ENCODE measurements at regions not wholly inside any gene's neighbourhood (a gene's known extent, or its start where the extent isn't known, plus 50 kb on each side); places are given as distances from the start of the nearest gene placed in this dataset.

DNA sequence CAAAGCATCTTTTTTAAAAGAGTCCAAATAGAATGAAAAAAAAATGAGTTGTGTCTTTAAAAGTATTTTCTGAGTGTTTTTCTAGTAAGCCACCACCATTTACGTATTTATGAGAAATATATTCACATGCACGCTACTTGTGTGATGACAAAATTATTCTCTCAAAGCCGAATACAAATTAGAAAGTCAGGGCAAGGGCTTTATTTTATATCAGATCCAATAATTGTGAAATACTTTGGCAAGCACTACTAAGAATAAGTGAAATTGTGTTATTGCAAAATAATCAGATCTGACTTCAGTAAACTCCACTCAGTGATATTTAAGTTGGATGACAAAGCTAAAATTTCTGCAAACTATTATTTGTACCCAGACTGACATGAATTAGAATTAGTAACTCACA is 589.3 kb upstream of the KCNMB2 start:
- H3K27me3 Mint-ChIP-seq (ENCODE audit: low read depth, poor library complexity) = peaks cover 2% of the 10 kb centered on the region
- H3K36me3 Mint-ChIP-seq (ENCODE audit: low read depth) = peaks cover 5% of the 10 kb centered on the region
- no peaks in the 10 kb centered on the region for H3K9me3 Mint-ChIP-seq
- H3K4me1 Mint-ChIP-seq = peaks cover 30% of the 10 kb centered on the region
- DNase-seq = no peak
- no peak overlapping the region for H3K27ac Mint-ChIP-seq
- H3K4me3 Mint-ChIP-seq = no peak overlapping the region
- TF ChIP-seq, protein P1, sequence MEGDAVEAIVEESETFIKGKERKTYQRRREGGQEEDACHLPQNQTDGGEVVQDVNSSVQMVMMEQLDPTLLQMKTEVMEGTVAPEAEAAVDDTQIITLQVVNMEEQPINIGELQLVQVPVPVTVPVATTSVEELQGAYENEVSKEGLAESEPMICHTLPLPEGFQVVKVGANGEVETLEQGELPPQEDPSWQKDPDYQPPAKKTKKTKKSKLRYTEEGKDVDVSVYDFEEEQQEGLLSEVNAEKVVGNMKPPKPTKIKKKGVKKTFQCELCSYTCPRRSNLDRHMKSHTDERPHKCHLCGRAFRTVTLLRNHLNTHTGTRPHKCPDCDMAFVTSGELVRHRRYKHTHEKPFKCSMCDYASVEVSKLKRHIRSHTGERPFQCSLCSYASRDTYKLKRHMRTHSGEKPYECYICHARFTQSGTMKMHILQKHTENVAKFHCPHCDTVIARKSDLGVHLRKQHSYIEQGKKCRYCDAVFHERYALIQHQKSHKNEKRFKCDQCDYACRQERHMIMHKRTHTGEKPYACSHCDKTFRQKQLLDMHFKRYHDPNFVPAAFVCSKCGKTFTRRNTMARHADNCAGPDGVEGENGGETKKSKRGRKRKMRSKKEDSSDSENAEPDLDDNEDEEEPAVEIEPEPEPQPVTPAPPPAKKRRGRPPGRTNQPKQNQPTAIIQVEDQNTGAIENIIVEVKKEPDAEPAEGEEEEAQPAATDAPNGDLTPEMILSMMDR (IDR thresholded peaks at IDR 0.05) = no peak

DNA sequence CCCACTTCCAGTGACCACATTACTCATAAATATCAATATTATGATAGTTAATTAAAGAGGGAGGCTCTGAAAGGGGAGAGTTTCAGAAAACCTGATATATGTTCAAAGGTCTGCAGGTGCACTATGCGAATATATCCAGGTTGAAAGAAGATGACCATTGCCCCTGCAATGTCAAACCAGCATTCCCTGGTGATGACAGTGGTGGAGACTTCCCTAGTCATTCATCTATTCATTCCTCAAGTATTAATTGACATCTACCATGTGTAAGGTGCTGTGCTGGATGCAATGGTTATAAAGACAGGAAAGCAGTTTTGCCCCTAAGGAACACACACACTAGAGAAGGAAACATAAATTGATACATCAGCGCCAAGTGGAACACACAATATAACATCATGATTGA is 588.3 kb upstream of the KCNMB2 start:
- TF ChIP-seq, protein P1 (IDR thresholded peaks at IDR 0.05) = no peak
- Mint-ChIP-seq H3K9me3 (peaks cover 5% of the 10 kb centered on the region), H3K36me3 (ENCODE audit: low read depth) (peaks cover 5% of the 10 kb centered on the region), H3K27ac (no peak overlapping the region), H3K4me1 (peaks cover 23% of the 10 kb centered on the region), H3K4me3 (no peak overlapping the region), H3K27me3 (ENCODE audit: low read depth, poor library complexity) (peaks cover 2% of the 10 kb centered on the region)
- DNase-seq = no peak

DNA sequence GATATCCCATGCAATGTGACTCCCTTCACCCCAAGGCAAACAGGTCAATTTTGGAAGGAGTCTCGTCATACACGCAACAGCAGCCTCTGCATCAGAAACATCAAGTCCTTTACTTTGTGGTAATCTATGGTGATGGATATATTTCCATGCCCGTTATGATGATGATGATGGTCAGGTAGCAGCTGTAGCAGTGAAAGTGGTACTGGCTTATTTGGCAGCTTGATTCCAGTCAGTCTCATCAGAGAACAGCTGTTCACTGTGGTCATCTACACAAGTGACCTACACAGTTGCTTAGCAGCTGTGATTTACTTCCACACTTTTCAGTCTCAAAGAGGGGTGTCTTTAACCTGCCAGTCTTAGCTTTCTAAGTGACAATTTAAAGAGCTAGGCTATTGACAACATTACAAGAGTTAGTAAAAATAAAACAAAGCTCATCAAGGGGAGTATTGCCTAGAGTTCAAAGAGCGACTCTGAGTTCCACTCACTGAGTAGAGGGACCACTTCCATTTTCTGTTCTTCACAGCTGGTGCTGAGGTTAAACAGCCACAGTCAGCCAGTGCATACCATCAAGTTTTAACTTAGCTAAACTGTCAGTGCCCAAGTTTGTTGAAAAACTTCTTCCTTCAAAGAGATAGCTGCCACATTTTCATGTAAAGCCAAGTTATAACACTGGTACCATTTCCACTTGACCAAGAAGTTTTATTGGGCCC is 587.4 kb upstream of the KCNMB2 start:
- Mint-ChIP-seq H3K4me1 (peaks cover 23% of the 10 kb centered on the region), H3K4me3 (no peak overlapping the region), H3K27me3 (ENCODE audit: low read depth, poor library complexity) (peaks cover 2% of the 10 kb centered on the region), H3K36me3 (ENCODE audit: low read depth) (peaks cover 3% of the 10 kb centered on the region), H3K9me3 (peaks cover 5% of the 10 kb centered on the region), H3K27ac (peak overlapping the region; percentile 44)
- no peak for DNase-seq
- TF ChIP-seq, protein P1 (IDR thresholded peaks at IDR 0.05) = no peak

DNA sequence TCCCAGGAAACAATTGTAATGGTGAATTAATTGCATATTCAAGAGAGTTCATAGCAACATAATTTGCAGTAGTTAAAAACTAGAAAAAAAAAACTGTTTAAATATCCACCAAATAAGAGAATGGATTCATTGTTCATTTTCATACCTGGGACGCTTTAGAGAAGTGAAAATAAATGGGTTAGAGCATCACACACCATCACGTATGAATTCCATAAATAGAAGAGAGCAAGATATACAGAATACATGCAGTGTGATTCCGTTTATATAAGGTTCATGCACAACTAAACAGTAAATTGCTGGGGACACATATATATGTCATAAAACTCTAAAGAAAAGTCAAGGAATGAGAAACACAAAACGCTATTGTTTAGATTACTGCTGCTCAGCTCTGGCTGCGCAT is 577.0 kb upstream of the KCNMB2 start:
- Mint-ChIP-seq H3K9me3 (peaks cover 4% of the 10 kb centered on the region), H3K27ac (no peak overlapping the region), H3K27me3 (ENCODE audit: low read depth, poor library complexity) (no peaks in the 10 kb centered on the region), H3K36me3 (ENCODE audit: low read depth) (peaks cover 6% of the 10 kb centered on the region), H3K4me3 (no peak overlapping the region), H3K4me1 (peaks cover 34% of the 10 kb centered on the region)
- DNase-seq = no peak
- TF ChIP-seq, protein P1 (IDR thresholded peaks at IDR 0.05) = no peak

DNA sequence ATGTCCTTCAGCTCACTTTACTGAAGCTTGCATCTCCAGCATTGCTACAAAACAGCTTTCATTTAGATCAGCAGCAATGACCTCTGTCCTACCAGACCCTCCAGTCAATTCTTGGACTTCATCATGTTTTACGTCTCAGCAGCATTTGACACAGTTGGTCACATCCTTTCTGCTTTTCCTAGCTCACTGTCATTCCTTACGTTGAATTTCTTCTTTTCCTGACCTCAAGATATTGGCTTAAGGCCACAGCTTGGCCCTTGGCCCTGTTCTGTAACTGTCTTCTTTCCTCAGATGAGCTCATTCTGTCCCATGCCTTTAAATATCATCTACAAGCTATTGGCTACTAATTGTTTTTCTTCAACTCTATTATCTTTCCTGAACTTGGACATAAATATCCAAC is 576.2 kb upstream of the KCNMB2 start:
- Mint-ChIP-seq H3K4me1 (peaks cover 34% of the 10 kb centered on the region), H3K36me3 (ENCODE audit: low read depth) (peaks cover 13% of the 10 kb centered on the region), H3K27me3 (ENCODE audit: low read depth, poor library complexity) (no peaks in the 10 kb centered on the region), H3K9me3 (peaks cover 4% of the 10 kb centered on the region), H3K27ac (peak overlapping the region; percentile 7), H3K4me3 (no peak overlapping the region)
- DNase-seq = no peak
- TF ChIP-seq, protein P1 (IDR thresholded peaks at IDR 0.05) = no peak

DNA sequence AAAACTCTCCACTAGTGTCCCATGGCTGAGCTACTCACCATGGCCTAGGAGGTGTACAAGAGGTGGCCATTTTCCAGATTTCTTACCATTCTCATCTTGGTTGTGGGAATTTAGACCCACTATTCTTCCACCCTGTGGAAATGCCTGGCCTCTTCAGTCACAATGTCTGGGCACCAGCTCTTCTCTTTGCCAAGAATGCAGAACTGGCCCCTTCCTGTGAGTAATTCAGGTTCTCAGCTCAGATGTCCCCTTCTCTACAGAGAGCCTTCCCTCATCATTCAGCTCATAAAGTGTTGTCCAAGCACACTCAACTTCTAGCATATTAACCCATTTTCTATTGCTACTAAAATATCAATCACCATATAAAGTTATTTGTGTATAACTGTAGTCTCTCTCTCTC is 575.5 kb upstream of the KCNMB2 start:
- Mint-ChIP-seq H3K4me1 (peaks cover 34% of the 10 kb centered on the region), H3K4me3 (no peak overlapping the region), H3K27me3 (ENCODE audit: low read depth, poor library complexity) (peaks cover 2% of the 10 kb centered on the region), H3K9me3 (peaks cover 4% of the 10 kb centered on the region), H3K27ac (no peak overlapping the region), H3K36me3 (ENCODE audit: low read depth) (peaks cover 9% of the 10 kb centered on the region)
- no peak for DNase-seq
- TF ChIP-seq, protein P1 (IDR thresholded peaks at IDR 0.05) = no peak
